ENCODE measurements at regions not wholly inside any gene's neighbourhood (a gene's known extent, or its start where the extent isn't known, plus 50 kb on each side); places are given as distances from the start of the nearest gene placed in this dataset.

DNA sequence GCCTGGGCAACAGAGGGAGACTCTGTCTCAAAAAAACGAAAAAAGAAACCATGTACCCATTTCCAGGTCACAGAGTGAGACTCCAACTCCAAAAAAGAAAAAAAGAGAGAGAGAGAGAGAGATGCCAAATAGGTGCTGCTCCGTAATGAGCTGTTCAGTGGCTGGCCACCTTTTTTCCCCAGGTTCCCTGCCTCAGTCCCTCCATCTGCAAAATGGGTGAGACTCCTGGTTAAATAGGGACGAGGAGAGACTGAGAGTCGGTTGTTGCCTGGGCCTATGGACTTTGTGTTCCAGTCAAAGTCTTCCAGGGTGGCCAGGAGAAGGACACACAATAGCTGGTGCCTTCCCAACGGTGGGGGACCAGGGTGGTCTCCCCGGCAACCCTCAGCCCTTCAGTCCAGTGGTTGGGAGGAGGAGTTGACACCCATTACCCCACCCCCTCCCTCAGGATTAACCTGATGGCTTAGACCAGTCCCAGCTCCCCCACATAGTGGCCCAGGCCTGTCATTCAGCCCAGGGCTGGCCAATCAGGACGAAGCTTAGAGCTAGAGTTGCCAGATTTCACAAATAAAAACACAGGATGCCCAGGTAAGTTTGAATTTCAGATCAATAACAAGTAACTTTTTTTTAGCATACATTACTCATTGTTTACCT is 258.2 kb downstream of the PARN start:
- no peaks in the 10 kb centered on the region for H3K36me3 ChIP-seq (ENCODE audit: control insufficient read depth in 2 of 2, insufficient read depth in 1 of 2, low read length in 2 of 2)
- no peak for TF ChIP-seq MYNN (tag by site-specific recombination; IDR thresholded peaks at IDR 0.05; ENCODE audit: borderline replicate concordance)
- no peak for TF ChIP-seq ZEB2 (tag by site-specific recombination; IDR thresholded peaks at IDR 0.05)
- TF ChIP-seq ZNF530 (tag by site-specific recombination; IDR thresholded peaks at IDR 0.05; ENCODE audit: low read depth): no peak
- no peak for TF ChIP-seq YY1 (tag by site-specific recombination; IDR thresholded peaks at IDR 0.05)
- no peak for TF ChIP-seq ZNF223 (tag by site-specific recombination; IDR thresholded peaks at IDR 0.05)
- 0 out of 2 replicates have a peak, but pooled peaks have one; percentile 40 for TF ChIP-seq ZNF596 (tag by site-specific recombination; IDR thresholded peaks at IDR 0.05)
- no peak overlapping the region for H3K27ac ChIP-seq (ENCODE audit: extremely low read depth, low read depth, low read length)
- no peaks in the 10 kb centered on the region for H3K4me1 ChIP-seq (ENCODE audit: control insufficient read depth, insufficient read depth, low read length)
- no peak overlapping the region for H3K4me3 ChIP-seq (ENCODE audit: low read depth, low read length)
- H3K9me3 ChIP-seq (ENCODE audit: control insufficient read depth, insufficient read depth, low read depth, low read length): no peaks in the 10 kb centered on the region
- CTCF ChIA-PET: no interaction called here
- POLR2A ChIA-PET: no interaction called here

- ChIA-PET POLR2A (no interaction called here), CTCF (no interaction called here)
- no peaks in the 10 kb centered on the region for H3K4me1 ChIP-seq (ENCODE audit: control insufficient read depth, insufficient read depth, low read length)
- no peak overlapping the region for H3K27ac ChIP-seq (ENCODE audit: extremely low read depth, low read depth, low read length)
- no peaks in the 10 kb centered on the region for H3K36me3 ChIP-seq (ENCODE audit: control insufficient read depth in 2 of 2, insufficient read depth in 1 of 2, low read length in 2 of 2)
- no peak overlapping the region for H3K4me3 ChIP-seq (ENCODE audit: low read depth, low read length)
- H3K9me3 ChIP-seq (ENCODE audit: control insufficient read depth, insufficient read depth, low read depth, low read length): no peaks in the 10 kb centered on the region
- TF ChIP-seq ZNF404 (tag by site-specific recombination; IDR thresholded peaks at IDR 0.05) (no peak), ZNF514 (tag by site-specific recombination; IDR thresholded peaks at IDR 0.05) (no peak), ZNF335 (tag by site-specific recombination; conservative IDR thresholded peaks at IDR 0.05) (no peak), PBX3 (CRISPR knock-in tag; IDR thresholded peaks at IDR 0.05) (no peak), KLF10 (tag by site-specific recombination; IDR thresholded peaks at IDR 0.05) (no peak), ZNF558 (tag by site-specific recombination; IDR thresholded peaks at IDR 0.05) (no peak), ZNF692 (tag by site-specific recombination; IDR thresholded peaks at IDR 0.05) (no peak), BCL11B (tag by site-specific recombination; IDR thresholded peaks at IDR 0.05; ENCODE audit: low read depth) (no peak), ZNF704 (tag by site-specific recombination; IDR thresholded peaks at IDR 0.05) (no peak), ZNF394 (tag by site-specific recombination; IDR thresholded peaks at IDR 0.05; ENCODE audit: borderline replicate concordance) (no peak), GLI2 (tag by site-specific recombination; IDR thresholded peaks at IDR 0.05; ENCODE audit: borderline replicate concordance, low read depth) (no peak), ZNF433 (tag by site-specific recombination; IDR thresholded peaks at IDR 0.05; ENCODE audit: low read depth) (no peak), ZNF747 (tag by site-specific recombination; IDR thresholded peaks at IDR 0.05) (no peak), ZNF174 (tag by site-specific recombination; IDR thresholded peaks at IDR 0.05) (no peak)
- TF ChIP-seq, protein P1, sequence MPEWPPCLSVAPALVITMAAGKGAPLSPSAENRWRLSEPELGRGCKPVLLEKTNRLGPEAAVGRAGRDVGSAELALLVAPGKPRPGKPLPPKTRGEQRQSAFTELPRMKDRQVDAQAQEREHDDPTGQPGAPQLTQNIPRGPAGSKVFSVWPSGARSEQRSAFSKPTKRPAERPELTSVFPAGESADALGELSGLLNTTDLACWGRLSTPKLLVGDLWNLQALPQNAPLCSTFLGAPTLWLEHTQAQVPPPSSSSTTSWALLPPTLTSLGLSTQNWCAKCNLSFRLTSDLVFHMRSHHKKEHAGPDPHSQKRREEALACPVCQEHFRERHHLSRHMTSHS (tag by site-specific recombination; IDR thresholded peaks at IDR 0.05): no peak
- TF ChIP-seq, protein P2, sequence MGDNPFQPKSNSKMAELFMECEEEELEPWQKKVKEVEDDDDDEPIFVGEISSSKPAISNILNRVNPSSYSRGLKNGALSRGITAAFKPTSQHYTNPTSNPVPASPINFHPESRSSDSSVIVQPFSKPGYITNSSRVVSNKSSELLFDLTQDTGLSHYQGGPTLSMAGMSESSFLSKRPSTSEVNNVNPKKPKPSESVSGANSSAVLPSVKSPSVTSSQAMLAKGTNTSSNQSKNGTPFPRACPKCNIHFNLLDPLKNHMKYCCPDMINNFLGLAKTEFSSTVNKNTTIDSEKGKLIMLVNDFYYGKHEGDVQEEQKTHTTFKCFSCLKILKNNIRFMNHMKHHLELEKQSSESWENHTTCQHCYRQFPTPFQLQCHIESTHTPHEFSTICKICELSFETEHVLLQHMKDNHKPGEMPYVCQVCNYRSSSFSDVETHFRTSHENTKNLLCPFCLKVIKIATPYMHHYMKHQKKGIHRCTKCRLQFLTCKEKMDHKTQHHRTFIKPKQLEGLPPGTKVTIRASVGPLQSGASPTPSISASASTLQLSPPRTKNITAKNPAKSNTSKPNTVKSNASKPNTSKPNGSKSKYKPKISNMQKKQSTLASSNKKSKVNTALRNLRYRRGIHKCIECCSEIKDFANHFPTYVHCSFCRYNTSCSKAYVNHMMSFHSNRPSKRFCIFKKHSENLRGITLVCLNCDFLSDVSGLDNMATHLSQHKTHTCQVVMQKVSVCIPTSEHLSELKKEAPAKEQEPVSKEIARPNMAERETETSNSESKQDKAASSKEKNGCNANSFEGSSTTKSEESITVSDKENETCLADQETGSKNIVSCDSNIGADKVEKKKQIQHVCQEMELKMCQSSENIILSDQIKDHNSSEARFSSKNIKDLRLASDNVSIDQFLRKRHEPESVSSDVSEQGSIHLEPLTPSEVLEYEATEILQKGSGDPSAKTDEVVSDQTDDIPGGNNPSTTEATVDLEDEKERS (tag by site-specific recombination; IDR thresholded peaks at IDR 0.05): no peak
- TF ChIP-seq, protein P3, sequence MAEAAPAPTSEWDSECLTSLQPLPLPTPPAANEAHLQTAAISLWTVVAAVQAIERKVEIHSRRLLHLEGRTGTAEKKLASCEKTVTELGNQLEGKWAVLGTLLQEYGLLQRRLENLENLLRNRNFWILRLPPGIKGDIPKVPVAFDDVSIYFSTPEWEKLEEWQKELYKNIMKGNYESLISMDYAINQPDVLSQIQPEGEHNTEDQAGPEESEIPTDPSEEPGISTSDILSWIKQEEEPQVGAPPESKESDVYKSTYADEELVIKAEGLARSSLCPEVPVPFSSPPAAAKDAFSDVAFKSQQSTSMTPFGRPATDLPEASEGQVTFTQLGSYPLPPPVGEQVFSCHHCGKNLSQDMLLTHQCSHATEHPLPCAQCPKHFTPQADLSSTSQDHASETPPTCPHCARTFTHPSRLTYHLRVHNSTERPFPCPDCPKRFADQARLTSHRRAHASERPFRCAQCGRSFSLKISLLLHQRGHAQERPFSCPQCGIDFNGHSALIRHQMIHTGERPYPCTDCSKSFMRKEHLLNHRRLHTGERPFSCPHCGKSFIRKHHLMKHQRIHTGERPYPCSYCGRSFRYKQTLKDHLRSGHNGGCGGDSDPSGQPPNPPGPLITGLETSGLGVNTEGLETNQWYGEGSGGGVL (tag by site-specific recombination; IDR thresholded peaks at IDR 0.05): no peak
These were observed 259.3 kb downstream of the PARN start for GRCh38 chr16:14370736-14371234.

All from HEK293 (cell line).